K562 (cell line): ENCODE measurements at regions not wholly inside any gene's neighbourhood (a gene's known extent, or its start where the extent isn't known, plus 50 kb on each side); places are given as distances from the start of the nearest gene placed in this dataset.

Source experiments
- ATAC-seq: fragments of 200-7000 bp; cut with Tn5 transposase; 3 replicates; pipeline ENCODE4 v1.9.1; 2020; ENCODE audit warnings: moderate library complexity
- BruUV-seq: library from RNA; stranded (reverse); fragments of 400-500 nt; replicated peaks from 2 replicates; lab custom pipeline; 2021; lab: Mats Ljungman, UMichigan
- CTCF ChIA-PET: fragments of 300-600 bp; formaldehyde crosslinking; extraction: SDS; loops from one replicate; lab custom pipeline; 2021; ENCODE audit warnings: low intra/inter-chr PET ratio; lab: Yijun Ruan, JAX
- POLR2A ChIA-PET: fragments of 300-600, 350-650 bp; sonication (Branson Sonifier 250); formaldehyde crosslinking; extraction: SDS; loops from one replicate; lab custom pipeline; 2021; ENCODE audit warnings: antibody characterized with exemption, inconsistent platforms; lab: Yijun Ruan, JAX
- DNase-seq, 4 experiments: peaks; one replicate each; pipeline versions ENCODE4 v3.0.0 to v3.0.0-alpha.2; 2011 to 2018; ENCODE audit warnings: low spot score in 3 of 4, mixed read lengths in 3 of 4; ENCODE audit errors: extremely low read depth in 1 of 4
- FAIRE-seq: peaks from 2 replicates; lab custom pipeline; 2011; peaks lifted over from hg19 to GRCh38; lab: Jason Lieb, UNC
- H2AFZ ChIP-seq: 2 replicates; pipeline ENCODE4 v1.6.0; 2011; ENCODE audit warnings: low read depth, low read length, control low read depth, inconsistent platforms
- H3K27ac ChIP-seq: fragments of 200-600 bp; 3 replicates; pipeline ENCODE4 v1.8.0; 2011; ENCODE audit warnings: low read depth, mild to moderate bottlenecking, control low read depth, inconsistent platforms, low read length, moderate library complexity, mixed read lengths; ENCODE audit errors: extremely low read depth
- H3K27me3 ChIP-seq, 2 experiments: fragments of 300-600 bp in 1 of 2; 2 replicates in 1 of 2; 3 replicates in 1 of 2; pipeline versions ENCODE4 v1.6.0 to v1.8.0; 2011; ENCODE audit warnings: inconsistent platforms in 2 of 2, low read length in 2 of 2, mild to moderate bottlenecking in 1 of 2, mixed read lengths in 1 of 2, moderate library complexity in 1 of 2; ENCODE audit not compliant: control insufficient read depth in 2 of 2, insufficient read depth in 2 of 2
- H3K36me3 ChIP-seq: fragments of 300-600 bp; 3 replicates; pipeline ENCODE4 v1.8.0; 2011; ENCODE audit warnings: mild to moderate bottlenecking, low read length, inconsistent platforms; ENCODE audit not compliant: control insufficient read depth, insufficient read depth
- H3K4me1 ChIP-seq, 2 experiments: fragments of 200-600 bp in 1 of 2; replicated peaks in 1 of 2; 2 replicates in 1 of 2; 3 replicates in 1 of 2; pipeline versions ENCODE4 v1.5.1 to v1.8.0; 2011; ENCODE audit warnings: inconsistent platforms in 2 of 2, low read length in 2 of 2, mild to moderate bottlenecking in 1 of 2, mixed read lengths in 1 of 2, moderate library complexity in 1 of 2; ENCODE audit not compliant: control insufficient read depth in 2 of 2, insufficient read depth in 2 of 2
- H3K4me2 ChIP-seq: 2 replicates; pipeline ENCODE4 v1.6.1; 2011; ENCODE audit warnings: low read length, control low read depth, inconsistent platforms, mixed read lengths; ENCODE audit not compliant: insufficient read depth
- H3K4me3 ChIP-seq: fragments of 200-600 bp; sonication (generic), shearing (Covaris generic); 2 replicates; pipeline ENCODE4 v1.5.1; 2016; ENCODE audit warnings: control low read depth, inconsistent platforms
- H3K79me2 ChIP-seq: fragments of 200-600 bp; 3 replicates; pipeline ENCODE4 v1.8.0; 2011; ENCODE audit warnings: low read length, inconsistent platforms; ENCODE audit not compliant: control insufficient read depth, insufficient read depth
- H3K9ac ChIP-seq, 2 experiments: 2 replicates each; pipeline versions ENCODE4 v1.6.0 to v1.6.1; 2011; ENCODE audit warnings: low read depth in 2 of 2, low read length in 2 of 2, control low read depth in 1 of 2, inconsistent platforms in 1 of 2, mild to moderate bottlenecking in 1 of 2, mixed read lengths in 1 of 2; ENCODE audit not compliant: insufficient read depth in 1 of 2
- H3K9me1 ChIP-seq: one replicate; pipeline ENCODE4 v1.6.0; 2011; ENCODE audit warnings: inconsistent platforms, mild to moderate bottlenecking, low read length, moderate library complexity; ENCODE audit not compliant: control insufficient read depth, insufficient read depth
- H3K9me3 ChIP-seq: replicated peaks from 2 replicates; pipeline ENCODE4 v1.5.1; 2011; ENCODE audit warnings: low read depth, low read length, inconsistent platforms; ENCODE audit not compliant: control insufficient read depth, insufficient read depth
- H4K20me1 ChIP-seq: replicated peaks from 2 replicates; pipeline ENCODE4 v1.6.1; 2011; ENCODE audit warnings: low read length, inconsistent platforms, mixed read lengths; ENCODE audit not compliant: control insufficient read depth, insufficient read depth
- BCOR ChIP-seq: fragments of 450-650 bp; IDR thresholded peaks from 2 replicates; pipeline ENCODE4 v1.6.1; 2016
- CAMTA2 ChIP-seq: fragments of 250-450 bp; sonication (Bioruptor Pico); conservative IDR thresholded peaks from 2 replicates; pipeline ENCODE4 v1.5.1; 2022
- CBX8 ChIP-seq: fragments of 200-600 bp; sonication (generic); IDR thresholded peaks from 2 replicates; pipeline ENCODE4 v1.6.1; 2012; ENCODE audit warnings: borderline replicate concordance, mixed run types, low read depth, mild to moderate bottlenecking, moderate library complexity, mixed read lengths, low read length, control low read depth, inconsistent platforms; ENCODE audit not compliant: poor library complexity, severe bottlenecking; ENCODE audit errors: extremely low read depth
- ETV1 ChIP-seq: fragments of 450-650 bp; conservative IDR thresholded peaks from 2 replicates; pipeline ENCODE4 v1.6.1; 2016; ENCODE audit warnings: missing genetic modification characterization, control low read depth, low read depth, missing compliant biosample characterization
- MECOM ChIP-seq: fragments of 250-450 bp; sonication (Bioruptor Pico); IDR thresholded peaks from 2 replicates; pipeline ENCODE4 v1.8.0; 2022; ENCODE audit warnings: inconsistent platforms
- NCOR1 ChIP-seq: fragments of 450-650 bp; IDR thresholded peaks from 2 replicates; pipeline ENCODE4 v1.6.1; 2016; ENCODE audit warnings: mild to moderate bottlenecking, moderate library complexity
- NFE2 ChIP-seq: IDR thresholded peaks from 2 replicates; pipeline ENCODE4 v1.6.1; 2014; ENCODE audit warnings: antibody characterized with exemption, low read depth
- SMAD2 ChIP-seq: fragments of 150-350 bp; IDR thresholded peaks from 2 replicates; pipeline ENCODE4 v1.6.1; 2014; ENCODE audit warnings: low read depth, mild to moderate bottlenecking, low read length
- XRCC4 ChIP-seq: IDR thresholded peaks from one replicate; pipeline ENCODE4 v1.6.1; 2011; ENCODE audit not compliant: insufficient read depth, insufficient read length; ENCODE audit errors: extremely low read depth
- ZKSCAN3 ChIP-seq: fragments of 250-450 bp; sonication (Bioruptor Pico); IDR thresholded peaks from 2 replicates; pipeline ENCODE4 v1.4.0; 2020
- ZNF239 ChIP-seq: fragments of 250-450 bp; sonication (Bioruptor Pico); IDR thresholded peaks from 2 replicates; pipeline ENCODE4 v1.4.0; 2020; ENCODE audit warnings: mild to moderate bottlenecking
- ZNF311 ChIP-seq: fragments of 250-450 bp; sonication (Bioruptor Pico); IDR thresholded peaks from 2 replicates; pipeline ENCODE4 v1.4.0; 2020; ENCODE audit warnings: mild to moderate bottlenecking, moderate library complexity
- ZNF695 ChIP-seq: fragments of 450-650 bp; formaldehyde crosslinking; IDR thresholded peaks from 2 replicates; pipeline ENCODE4 v1.4.0; 2020; ENCODE audit warnings: mild to moderate bottlenecking, moderate library complexity
- ZSCAN32 ChIP-seq: fragments of 450-650 bp; formaldehyde crosslinking; IDR thresholded peaks from 2 replicates; pipeline ENCODE4 v1.4.0; 2020; ENCODE audit warnings: mild to moderate bottlenecking, moderate library complexity
- WGBS: fragments of 100-300 bp; shearing (Covaris generic); methylation state at CpG from one replicate; pipeline ENCODE4 v1.1.6; 2016; ENCODE audit warnings: low coverage, mixed read lengths; ENCODE audit not compliant: insufficient coverage; ENCODE audit errors: missing lambda C conversion rate; 5-methylcytosine and 5-hydroxymethylcytosine counted together
- in situ Hi-C: fragments of 300-500 bp; cut with MboI; formaldehyde crosslinking; loops from 4 replicates; pipeline ENCODE4 v1.15.0; 2018; ENCODE audit warnings: inconsistent platforms, mixed read lengths
- intact Hi-C: fragments of 100-400 bp; cut with micrococcal nuclease; formaldehyde crosslinking; loops from 2 replicates; pipeline ENCODE4 v1.14.2; 2022
- TF ChIP-seq, protein P1 (sequence below): sonication (generic); IDR thresholded peaks from 2 replicates; pipeline ENCODE4 v1.6.1; 2016
- TF ChIP-seq, protein P2 (sequence below): fragments of 250-450 bp; sonication (Bioruptor Pico); IDR thresholded peaks from 2 replicates; pipeline ENCODE4 v1.8.0; 2021; ENCODE audit warnings: borderline replicate concordance, mild to moderate bottlenecking, moderate library complexity; ENCODE audit not compliant: poor library complexity, severe bottlenecking
- TF ChIP-seq, protein P3 (sequence below): IDR thresholded peaks from 2 replicates; pipeline ENCODE4 v1.6.1; 2014; ENCODE audit warnings: antibody characterized with exemption

DNA sequence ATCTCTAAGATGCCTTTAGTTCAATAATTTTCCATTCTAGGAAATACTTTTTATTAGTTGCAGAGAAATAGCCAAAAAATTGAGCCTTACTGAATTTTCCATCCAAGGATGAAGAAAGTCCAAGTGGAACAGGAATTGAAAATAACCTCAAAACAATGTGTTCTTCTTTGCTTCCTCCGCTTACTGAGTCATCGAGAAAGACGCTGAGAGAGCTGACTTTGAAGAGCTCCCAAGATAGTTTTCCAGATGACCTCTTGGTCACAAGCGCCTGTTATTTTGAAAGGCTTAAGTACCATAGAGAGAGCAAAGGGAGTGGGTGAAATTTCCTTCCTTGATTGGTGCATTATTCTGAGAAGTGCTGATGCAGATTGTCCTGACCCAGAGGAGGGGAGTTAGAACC lies 253.5 kb upstream of the ATP10B start (continued):
- TF ChIP-seq ETV1 (no peak), ZNF239 (CRISPR knock-in tag) (no peak), NCOR1 (no peak), BCOR (no peak), ZKSCAN3 (CRISPR knock-in tag) (no peak), NFE2 (no peak), CBX8 (no peak)

DNA sequence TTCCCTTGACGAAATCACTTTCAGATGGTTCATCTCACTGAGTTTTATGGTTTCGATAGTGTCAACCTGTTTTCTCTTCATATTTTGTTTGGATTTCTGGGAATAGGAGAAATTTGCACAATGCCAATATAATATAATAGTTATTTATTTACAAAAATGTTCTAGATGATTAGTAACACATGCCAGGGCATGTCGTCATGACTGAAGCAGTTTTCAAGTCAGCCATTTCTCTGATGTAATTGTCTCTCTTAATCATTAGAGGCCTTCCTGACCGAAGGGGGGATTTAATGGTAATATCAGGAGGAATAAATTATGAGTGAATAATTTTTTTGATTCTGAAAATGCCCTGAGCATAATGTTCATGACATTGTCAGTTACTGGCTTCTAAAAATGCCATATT lies 246.5 kb upstream of the ATP10B start:
- no peak for TF ChIP-seq CAMTA2 (CRISPR knock-in tag)
- TF ChIP-seq ZSCAN32 (CRISPR knock-in tag) = no peak
- no peak for TF ChIP-seq SMAD2
- TF ChIP-seq, protein P1, sequence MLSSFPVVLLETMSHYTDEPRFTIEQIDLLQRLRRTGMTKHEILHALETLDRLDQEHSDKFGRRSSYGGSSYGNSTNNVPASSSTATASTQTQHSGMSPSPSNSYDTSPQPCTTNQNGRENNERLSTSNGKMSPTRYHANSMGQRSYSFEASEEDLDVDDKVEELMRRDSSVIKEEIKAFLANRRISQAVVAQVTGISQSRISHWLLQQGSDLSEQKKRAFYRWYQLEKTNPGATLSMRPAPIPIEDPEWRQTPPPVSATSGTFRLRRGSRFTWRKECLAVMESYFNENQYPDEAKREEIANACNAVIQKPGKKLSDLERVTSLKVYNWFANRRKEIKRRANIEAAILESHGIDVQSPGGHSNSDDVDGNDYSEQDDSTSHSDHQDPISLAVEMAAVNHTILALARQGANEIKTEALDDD = no peak
- TF ChIP-seq, protein P2, sequence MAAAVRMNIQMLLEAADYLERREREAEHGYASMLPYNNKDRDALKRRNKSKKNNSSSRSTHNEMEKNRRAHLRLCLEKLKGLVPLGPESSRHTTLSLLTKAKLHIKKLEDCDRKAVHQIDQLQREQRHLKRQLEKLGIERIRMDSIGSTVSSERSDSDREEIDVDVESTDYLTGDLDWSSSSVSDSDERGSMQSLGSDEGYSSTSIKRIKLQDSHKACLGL = no peak
- TF ChIP-seq ZNF311 (CRISPR knock-in tag) = no peak
- no peak for TF ChIP-seq XRCC4
- TF ChIP-seq, protein P3, sequence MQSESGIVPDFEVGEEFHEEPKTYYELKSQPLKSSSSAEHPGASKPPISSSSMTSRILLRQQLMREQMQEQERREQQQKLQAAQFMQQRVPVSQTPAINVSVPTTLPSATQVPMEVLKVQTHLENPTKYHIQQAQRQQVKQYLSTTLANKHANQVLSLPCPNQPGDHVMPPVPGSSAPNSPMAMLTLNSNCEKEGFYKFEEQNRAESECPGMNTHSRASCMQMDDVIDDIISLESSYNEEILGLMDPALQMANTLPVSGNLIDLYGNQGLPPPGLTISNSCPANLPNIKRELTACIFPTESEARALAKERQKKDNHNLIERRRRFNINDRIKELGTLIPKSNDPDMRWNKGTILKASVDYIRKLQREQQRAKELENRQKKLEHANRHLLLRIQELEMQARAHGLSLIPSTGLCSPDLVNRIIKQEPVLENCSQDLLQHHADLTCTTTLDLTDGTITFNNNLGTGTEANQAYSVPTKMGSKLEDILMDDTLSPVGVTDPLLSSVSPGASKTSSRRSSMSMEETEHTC = no peak
- TF ChIP-seq MECOM = no peak
- TF ChIP-seq ZNF695 (CRISPR knock-in tag) = no peak
- intact Hi-C loops = no loop called here

More for the DNA sequence above, 246.5 kb upstream of the ATP10B start:
- DNase-seq = no peak
- WGBS = 0% methylated on average over 4 of the region's 4 CpGs
- BruUV-seq = no TSS peak
- H3K27me3 ChIP-seq = no peaks in the 10 kb centered on the region
- H4K20me1 ChIP-seq = no peaks in the 10 kb centered on the region
- no peak for ATAC-seq
- H3K79me2 ChIP-seq = no peaks in the 10 kb centered on the region
- no peak overlapping the region for H3K4me2 ChIP-seq
- POLR2A ChIA-PET = no interaction called here
- CTCF ChIA-PET = no interaction called here
- no peak overlapping the region for H2AFZ ChIP-seq
- H3K9me1 ChIP-seq = no peaks in the 10 kb centered on the region
- no peak overlapping the region for H3K9ac ChIP-seq
- no peak overlapping the region for H3K4me3 ChIP-seq
- in situ Hi-C loops = no loop called here
- no peak for FAIRE-seq
- H3K27ac ChIP-seq = no peak overlapping the region
- no peaks in the 10 kb centered on the region for H3K9me3 ChIP-seq
- H3K36me3 ChIP-seq = no peaks in the 10 kb centered on the region
- no peaks in the 10 kb centered on the region for H3K4me1 ChIP-seq
